ELF-1 (cell line): ENCODE measurements at regions not wholly inside any gene's neighbourhood (a gene's known extent, or its start where the extent isn't known, plus 50 kb on each side); places are given as distances from the start of the nearest gene placed in this dataset.

Experiments used
- DNase-seq: peaks from one replicate; pipeline ENCODE4 v3.0.0-alpha.2; 2016; ENCODE audit warnings: low read depth, low spot score

GRCh38 chr6:149267513-149268043 lies 49.9 kb upstream of the TAB2 start:
- DNase-seq, result no peak
